HT1080 (cell line): ENCODE measurements at regions not wholly inside any gene's neighbourhood (a gene's known extent, or its start where the extent isn't known, plus 50 kb on each side); places are given as distances from the start of the nearest gene placed in this dataset.
"Not testable (repeated sequence)": the region's sequence is repeated elsewhere in the genome, so short reads cannot be mapped to it uniquely, and the experiment has no call there.

Source experiments
- DNase-seq: peaks from one replicate; pipeline ENCODE4 v3.0.0-alpha.2; 2015; ENCODE audit warnings: low read depth

DNA sequence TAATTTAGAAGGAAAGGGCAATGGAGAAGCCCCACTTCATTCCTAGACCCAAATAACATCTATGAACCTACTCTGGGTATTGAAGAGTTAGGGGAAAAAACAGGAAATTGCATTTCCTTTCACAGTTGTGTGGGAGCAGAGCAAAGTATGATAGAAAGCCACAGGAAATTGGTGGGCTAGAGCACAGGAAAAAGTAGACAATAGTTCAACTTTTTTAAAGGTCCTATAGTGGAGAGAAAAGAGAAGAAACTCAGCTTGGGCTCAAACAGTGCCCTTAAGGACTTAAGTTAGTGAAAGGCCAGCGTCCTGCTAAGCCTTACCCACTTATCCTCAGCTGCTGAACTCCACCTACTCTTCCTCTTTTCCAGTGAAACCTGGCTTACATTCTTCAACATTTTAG lies 258.1 kb downstream of the DPY19L2 start:
- DNase-seq: peak; percentile 10

DNA sequence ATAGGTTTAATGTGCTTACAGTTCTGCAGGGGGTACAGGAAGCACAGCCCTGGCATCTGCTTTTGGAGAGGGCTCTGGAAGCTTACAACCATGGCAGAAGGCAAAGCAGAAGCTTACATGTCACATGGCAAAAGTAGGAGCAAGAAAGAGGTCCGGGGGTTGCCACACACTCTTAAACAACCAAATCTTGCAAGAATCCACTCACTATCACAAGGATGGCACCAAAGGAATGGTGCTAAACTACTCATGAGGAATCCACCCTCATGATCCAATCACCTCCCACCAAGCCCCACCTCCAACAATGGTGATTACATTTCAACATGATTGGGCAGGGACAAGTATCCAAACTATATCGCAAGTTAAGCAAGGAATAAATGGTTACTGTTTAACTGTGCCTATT lies 255.8 kb upstream of the AVPR1A start:
- no peak for DNase-seq

GRCh38 chr12:63404611-63405010 lies 253.6 kb upstream of the AVPR1A start:
- no peak for DNase-seq

- DNase-seq: no peak
Measured at GRCh38 chr12:63403256-63403655, 252.3 kb upstream of the AVPR1A start.

- peak; percentile 87 for DNase-seq
Measured at GRCh38 chr12:63400718-63401117, 249.7 kb upstream of the AVPR1A start.

GRCh38 chr12:63400318-63400717 lies 249.3 kb upstream of the AVPR1A start:
- no peak for DNase-seq

DNA sequence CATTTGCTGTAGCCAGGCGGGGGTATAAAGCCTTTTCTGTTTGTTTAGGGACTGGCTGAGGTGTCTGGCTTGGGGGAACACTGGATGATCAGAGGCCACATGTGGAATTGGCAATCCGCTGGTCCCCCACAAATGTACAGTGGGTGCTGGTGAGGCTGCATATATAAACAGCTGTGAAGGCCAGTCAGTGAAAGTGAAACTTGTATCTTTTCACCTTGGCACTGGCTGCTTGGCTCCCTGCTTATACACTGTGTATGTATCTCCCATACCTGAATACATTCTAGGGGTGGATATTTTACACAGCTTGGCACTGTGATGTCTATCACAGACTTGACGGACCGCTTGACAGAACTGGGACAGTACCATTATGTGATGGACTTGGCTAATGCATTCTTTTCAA lies 246.8 kb upstream of the AVPR1A start:
- DNase-seq: no peak

GRCh38 chr12:63396135-63396534 lies 245.1 kb upstream of the AVPR1A start:
- DNase-seq: no peak

DNA sequence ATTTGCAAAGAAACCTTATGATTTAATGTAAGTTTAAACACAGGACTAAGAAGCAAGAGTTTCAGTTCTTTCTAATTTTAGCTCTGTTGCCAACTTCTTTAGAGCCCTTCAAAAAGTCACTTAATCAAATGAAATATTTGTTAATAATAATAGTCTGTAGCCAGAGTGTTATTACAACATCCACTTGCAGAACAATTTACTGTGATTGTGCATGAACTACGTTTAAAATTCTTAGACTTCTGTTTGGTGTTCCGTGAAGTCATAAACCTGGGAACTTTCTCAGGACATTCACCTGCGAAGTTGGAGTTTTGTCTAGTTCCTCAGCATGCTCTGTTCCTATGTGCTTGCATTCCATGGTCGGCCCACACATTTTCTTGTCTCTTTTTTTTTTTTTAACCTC lies 244.0 kb upstream of the AVPR1A start:
- DNase-seq: no peak

GRCh38 chr12:63394349-63394748 lies 243.3 kb upstream of the AVPR1A start:
- DNase-seq: no peak

DNA sequence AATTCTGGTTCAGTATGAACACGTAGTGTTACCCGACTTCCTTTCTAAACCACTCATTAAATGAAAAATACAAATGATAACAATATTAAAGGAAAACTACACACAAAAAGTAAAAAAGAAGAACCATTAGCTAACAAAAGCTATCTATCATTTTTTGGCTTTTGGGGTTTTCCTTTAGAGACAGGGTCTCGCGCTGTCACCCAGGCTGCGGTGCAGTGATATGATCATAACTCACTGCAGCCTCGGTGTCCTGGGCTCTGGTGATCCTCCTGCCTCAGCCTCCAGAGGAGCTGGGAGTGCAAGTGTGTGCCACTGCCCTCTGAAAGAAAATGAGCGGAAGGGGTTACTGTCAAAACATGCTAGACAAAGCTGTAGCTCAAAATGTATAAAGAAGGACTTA lies 238.2 kb upstream of the AVPR1A start:
- DNase-seq: no peak

DNA sequence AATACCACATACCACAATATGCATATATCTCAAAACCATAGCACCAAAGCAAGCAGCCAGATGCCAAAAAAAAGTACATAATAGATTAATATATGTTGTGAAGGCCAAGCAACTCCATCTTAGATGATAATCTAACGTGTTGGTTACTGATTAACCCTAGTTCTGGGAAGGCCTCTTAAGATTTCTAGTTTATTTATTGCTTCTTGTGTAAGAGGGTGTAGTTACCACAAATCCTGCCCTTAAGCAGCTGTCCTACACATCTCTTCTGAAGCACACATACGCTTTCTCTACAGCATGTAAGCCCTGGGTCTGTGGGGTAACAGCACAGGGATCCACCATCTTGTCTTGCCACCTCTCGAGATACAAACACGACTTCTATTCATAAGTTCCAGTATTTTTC lies 236.8 kb upstream of the AVPR1A start:
- DNase-seq: no peak

DNA sequence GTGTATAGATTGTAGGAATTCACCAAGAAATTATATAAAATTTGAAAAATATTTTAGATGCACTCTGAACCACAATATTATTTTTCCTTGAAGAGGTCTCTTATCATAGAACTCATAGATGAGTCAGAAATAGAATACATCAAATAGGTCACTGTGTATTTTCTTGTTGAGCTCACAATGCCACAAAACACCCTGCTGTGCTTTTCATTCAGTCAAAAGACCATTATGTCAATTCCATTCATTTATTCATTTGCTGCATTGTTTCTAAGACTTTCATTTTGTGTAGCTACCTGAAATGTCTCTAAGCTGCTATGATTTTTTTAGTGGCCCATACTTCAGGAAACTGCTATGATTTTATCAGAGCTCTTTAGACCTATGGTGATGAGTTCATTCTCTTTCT lies 231.9 kb upstream of the AVPR1A start:
- no peak for DNase-seq

DNA sequence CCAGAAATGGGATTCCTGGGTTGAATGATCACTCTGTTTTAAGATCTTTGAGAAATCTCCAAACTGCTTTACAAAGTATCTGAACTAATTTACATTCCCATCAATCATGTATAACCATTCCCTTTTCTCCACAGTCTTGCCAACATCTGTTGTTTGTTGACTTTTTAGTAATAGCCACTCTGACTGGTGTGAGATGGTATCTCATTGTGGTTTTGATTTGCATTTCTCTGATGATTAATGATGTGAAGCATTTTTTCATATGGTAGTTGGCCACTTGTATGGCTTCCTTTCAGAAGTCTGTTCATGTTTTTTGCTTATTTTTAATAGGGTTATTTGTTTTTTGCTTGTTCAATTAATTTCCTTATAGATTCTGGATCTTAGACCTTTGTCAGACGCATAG lies 211.8 kb upstream of the AVPR1A start:
- DNase-seq: peak; percentile 16

DNA sequence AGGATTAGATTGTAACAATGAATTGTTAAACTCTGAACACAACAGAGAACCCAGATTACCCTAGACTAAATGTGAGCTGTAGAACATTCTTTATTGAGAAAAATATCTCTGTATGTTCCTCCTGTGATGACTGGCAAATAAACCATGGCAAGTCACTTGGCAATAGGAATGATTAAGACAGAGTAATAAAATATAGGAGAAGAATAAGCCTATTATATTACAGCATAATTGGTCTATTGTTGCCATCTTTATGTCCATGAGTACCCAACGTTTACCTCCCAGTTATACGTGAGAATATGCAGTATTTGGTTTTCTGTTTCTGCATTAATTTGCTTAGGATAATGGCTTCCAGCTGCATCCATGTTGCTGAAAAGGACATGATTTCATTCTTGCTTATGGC lies 211.2 kb upstream of the AVPR1A start:
- DNase-seq: no peak

DNA sequence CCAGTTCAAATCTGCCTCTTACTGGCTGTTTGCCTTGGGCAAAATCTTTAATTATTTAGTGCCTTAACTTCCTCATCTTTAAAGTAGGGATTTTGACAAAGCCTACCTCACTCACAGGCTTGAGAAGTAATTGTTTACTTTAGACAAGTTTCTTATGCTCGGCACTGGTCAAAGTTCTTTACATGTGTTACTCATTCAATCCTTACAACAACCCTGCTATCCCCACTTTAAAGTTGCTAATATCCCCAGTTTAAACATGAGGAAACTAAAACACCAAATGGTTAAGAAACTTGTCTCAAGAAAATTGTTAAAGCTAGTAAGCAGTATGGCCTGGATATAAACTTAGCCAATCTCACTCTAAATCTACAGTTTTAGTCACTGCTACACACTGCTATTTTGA lies 204.0 kb upstream of the AVPR1A start:
- DNase-seq: no peak

- DNase-seq: peak; percentile 64
Measured at GRCh38 chr12:63353559-63353958, 202.6 kb upstream of the AVPR1A start.

DNA sequence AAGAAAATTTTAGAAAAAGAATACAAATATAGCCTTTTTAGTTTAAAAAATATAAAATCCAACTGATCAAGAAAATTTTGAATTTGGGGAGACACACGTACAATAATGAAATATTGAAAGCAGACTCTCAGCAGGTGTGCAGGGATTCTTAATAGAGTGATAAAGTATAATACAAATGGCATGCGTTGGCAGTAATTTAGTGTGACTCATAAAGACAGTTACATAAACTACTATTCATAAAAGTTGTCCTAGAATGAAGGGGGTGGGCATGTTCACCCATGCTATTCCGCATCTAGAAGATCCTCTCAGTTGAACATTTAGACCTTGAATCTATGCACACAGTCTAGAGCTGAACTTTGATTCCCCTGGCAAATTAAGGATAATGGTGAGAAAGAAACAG lies 200.4 kb upstream of the AVPR1A start:
- DNase-seq: no peak

GRCh38 chr12:63348556-63348955 lies 197.6 kb upstream of the AVPR1A start:
- DNase-seq: no peak

DNA sequence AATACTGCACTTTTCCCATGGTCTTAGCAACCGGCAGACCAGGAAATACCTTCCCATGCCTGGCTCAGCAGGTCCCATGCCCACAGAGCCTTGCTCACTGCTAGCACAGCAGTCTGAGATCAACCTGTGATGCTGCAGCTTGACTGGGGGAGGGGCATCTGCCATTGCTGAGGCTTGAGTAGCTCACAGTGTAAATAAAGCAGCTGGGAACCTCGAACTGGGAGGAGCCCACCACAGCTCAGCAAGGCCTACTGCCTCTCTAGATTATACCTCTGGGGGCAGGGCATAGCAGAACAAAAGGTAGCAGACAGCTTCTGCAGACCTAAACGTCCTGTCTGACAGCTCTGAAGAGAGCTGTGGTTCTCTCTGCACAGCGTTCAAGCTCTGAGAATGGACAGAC lies 186.2 kb upstream of the AVPR1A start:
- DNase-seq: not testable (repeated sequence)

DNA sequence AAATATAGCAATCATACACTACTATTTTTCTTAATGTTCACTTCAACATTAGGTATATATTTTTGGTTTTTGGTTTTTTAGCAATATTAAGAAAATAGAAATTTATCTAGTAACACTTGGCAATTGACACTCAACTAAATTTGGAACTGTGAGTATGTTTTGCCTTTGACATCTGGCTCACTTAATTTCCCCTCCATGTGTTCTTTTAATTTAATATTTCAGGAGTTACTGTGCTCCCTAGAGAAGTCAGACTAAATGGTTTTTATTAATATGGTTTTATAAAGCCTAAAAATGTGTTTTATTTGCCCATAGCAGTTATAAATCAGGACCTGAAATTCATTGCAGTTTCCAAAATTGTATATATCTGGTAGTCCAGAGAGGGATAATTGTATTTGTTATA lies 175.3 kb upstream of the AVPR1A start:
- no peak for DNase-seq

GRCh38 chr12:63325757-63326156 lies 174.8 kb upstream of the AVPR1A start:
- DNase-seq: no peak

DNA sequence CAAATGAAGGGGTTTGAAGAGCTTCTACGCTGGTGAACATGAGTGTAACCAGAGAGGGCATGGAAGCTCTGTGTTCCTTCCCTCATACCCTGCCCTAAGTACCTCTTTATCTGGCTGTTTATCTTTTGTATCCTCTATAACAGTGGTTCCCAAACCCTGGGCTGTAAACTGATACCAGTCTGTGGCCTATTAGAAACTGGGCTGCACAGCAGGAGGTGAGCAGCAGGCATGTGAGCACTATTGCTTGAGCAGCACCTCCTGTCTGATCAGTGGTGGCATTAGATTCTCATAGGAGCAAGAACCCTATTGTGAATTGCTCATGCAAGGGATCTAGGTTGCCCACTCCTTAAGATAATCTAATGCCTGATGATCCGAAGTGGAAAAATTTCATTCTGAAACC lies 172.9 kb upstream of the AVPR1A start:
- DNase-seq: no peak

- DNase-seq: no peak
Measured at GRCh38 chr12:63321373-63321772, 170.4 kb upstream of the AVPR1A start.
